Activated CD4-positive, alpha-beta T cell treated with anti-CD3 and anti-CD28 coated beads, Interleukin-2, amount 10 ng/mL, durations not matched to agents 24 days and 14 days (primary cell): ENCODE measurements at regions not wholly inside any gene's neighbourhood (a gene's known extent, or its start where the extent isn't known, plus 50 kb on each side); places are given as distances from the start of the nearest gene placed in this dataset.

Source experiments
- DNase-seq: peaks from one replicate; pipeline ENCODE4 v3.0.0; 2022
- H3K27ac Mint-ChIP-seq: one replicate; pipeline ENCODE4 v1.8.0; 2022; ENCODE audit warnings: mild to moderate bottlenecking, mixed read lengths
- H3K27me3 Mint-ChIP-seq: one replicate; pipeline ENCODE4 v1.8.0; 2022; ENCODE audit warnings: mixed read lengths
- H3K36me3 Mint-ChIP-seq: one replicate; pipeline ENCODE4 v1.8.0; 2022; ENCODE audit warnings: low read depth, mild to moderate bottlenecking, mixed read lengths
- H3K4me1 Mint-ChIP-seq: one replicate; pipeline ENCODE4 v1.8.0; 2021; ENCODE audit warnings: mixed read lengths
- H3K4me3 Mint-ChIP-seq: one replicate; pipeline ENCODE4 v1.8.0; 2022; ENCODE audit warnings: mild to moderate bottlenecking, moderate library complexity, mixed read lengths
- H3K9me3 Mint-ChIP-seq: one replicate; pipeline ENCODE4 v1.8.0; 2021; ENCODE audit warnings: mixed read lengths
- intact Hi-C: fragments of 100-400 bp; cut with micrococcal nuclease; formaldehyde crosslinking; loops from one replicate; pipeline ENCODE4 v1.15.1; 2023

GRCh38 chr7:24405002-24405401 is 121.0 kb downstream of the NPY start:
- Mint-ChIP-seq H3K27ac (no peak overlapping the region), H3K4me1 (peaks cover 2% of the 10 kb centered on the region), H3K4me3 (no peak overlapping the region), H3K27me3 (peaks cover 8% of the 10 kb centered on the region), H3K9me3 (no peaks in the 10 kb centered on the region), H3K36me3 (no peaks in the 10 kb centered on the region)
- no peak for DNase-seq
- intact Hi-C loops = loop anchor here (10.0 kb wide), 1 partner anchor 260 kb away; no protein-coding TSS in a partner anchor

- Mint-ChIP-seq H3K36me3 (no peaks in the 10 kb centered on the region), H3K27ac (no peak overlapping the region), H3K9me3 (no peaks in the 10 kb centered on the region), H3K27me3 (peaks cover 8% of the 10 kb centered on the region), H3K4me1 (peaks cover 2% of the 10 kb centered on the region), H3K4me3 (no peak overlapping the region)
- no peak for DNase-seq
- intact Hi-C loops = loop anchor here (10.0 kb wide), 1 partner anchor 259 kb away; no protein-coding TSS in a partner anchor
These were observed 122.2 kb downstream of the NPY start for GRCh38 chr7:24406053-24406788.

GRCh38 chr7:24406789-24407299 is 122.9 kb downstream of the NPY start:
- Mint-ChIP-seq H3K36me3 (no peaks in the 10 kb centered on the region), H3K27ac (no peak overlapping the region), H3K4me3 (no peak overlapping the region), H3K4me1 (peaks cover 2% of the 10 kb centered on the region), H3K9me3 (peaks cover 3% of the 10 kb centered on the region), H3K27me3 (peaks cover 8% of the 10 kb centered on the region)
- intact Hi-C loops = loop anchor here (10.0 kb wide), 1 partner anchor 258 kb away; no protein-coding TSS in a partner anchor
- DNase-seq = no peak

- H3K27ac Mint-ChIP-seq = no peak overlapping the region
- H3K4me1 Mint-ChIP-seq = peaks cover 2% of the 10 kb centered on the region
- no peak for DNase-seq
- peaks cover 5% of the 10 kb centered on the region for H3K9me3 Mint-ChIP-seq
- no peak overlapping the region for H3K4me3 Mint-ChIP-seq
- peaks cover 8% of the 10 kb centered on the region for H3K27me3 Mint-ChIP-seq
- intact Hi-C loops = loop anchor here (10.0 kb wide), 1 partner anchor 257 kb away; no protein-coding TSS in a partner anchor
- no peaks in the 10 kb centered on the region for H3K36me3 Mint-ChIP-seq
These were observed 124.0 kb downstream of the NPY start for GRCh38 chr7:24407965-24408364.

- intact Hi-C loops = loop anchor here (10.0 kb wide), 1 partner anchor 256 kb away; no protein-coding TSS in a partner anchor
- no peak for DNase-seq
- Mint-ChIP-seq H3K36me3 (no peaks in the 10 kb centered on the region), H3K4me3 (no peak overlapping the region), H3K9me3 (peaks cover 8% of the 10 kb centered on the region), H3K27ac (no peak overlapping the region), H3K27me3 (peaks cover 3% of the 10 kb centered on the region), H3K4me1 (peaks cover 2% of the 10 kb centered on the region)
These were observed 124.9 kb downstream of the NPY start for GRCh38 chr7:24408798-24409430.

GRCh38 chr7:24409431-24410024 is 125.5 kb downstream of the NPY start:
- Mint-ChIP-seq H3K4me3 (no peak overlapping the region), H3K4me1 (peaks cover 2% of the 10 kb centered on the region), H3K36me3 (no peaks in the 10 kb centered on the region), H3K27ac (no peak overlapping the region), H3K27me3 (peaks cover 5% of the 10 kb centered on the region), H3K9me3 (peaks cover 8% of the 10 kb centered on the region)
- no peak for DNase-seq
- intact Hi-C loops = loop anchor here (10.0 kb wide), 1 partner anchor 255 kb away; no protein-coding TSS in a partner anchor

GRCh38 chr7:24411226-24411625 is 127.2 kb downstream of the NPY start:
- intact Hi-C loops = no loop called here
- no peak for DNase-seq
- Mint-ChIP-seq H3K4me3 (no peak overlapping the region), H3K9me3 (peaks cover 8% of the 10 kb centered on the region), H3K27me3 (peaks cover 4% of the 10 kb centered on the region), H3K27ac (no peak overlapping the region), H3K36me3 (no peaks in the 10 kb centered on the region), H3K4me1 (no peaks in the 10 kb centered on the region)

- Mint-ChIP-seq H3K4me1 (no peaks in the 10 kb centered on the region), H3K27me3 (peaks cover 10% of the 10 kb centered on the region), H3K9me3 (peaks cover 4% of the 10 kb centered on the region), H3K4me3 (no peak overlapping the region), H3K27ac (no peak overlapping the region), H3K36me3 (no peaks in the 10 kb centered on the region)
- DNase-seq = no peak
- intact Hi-C loops = no loop called here
These were observed 133.6 kb downstream of the NPY start for GRCh38 chr7:24417526-24418120.

- Mint-ChIP-seq H3K9me3 (no peaks in the 10 kb centered on the region), H3K4me1 (no peaks in the 10 kb centered on the region), H3K36me3 (no peaks in the 10 kb centered on the region), H3K4me3 (no peak overlapping the region), H3K27ac (no peak overlapping the region), H3K27me3 (peaks cover 9% of the 10 kb centered on the region)
- intact Hi-C loops = no loop called here
- DNase-seq = no peak
These were observed 135.1 kb downstream of the NPY start for GRCh38 chr7:24419077-24419476.

GRCh38 chr7:24419511-24419910 is 135.5 kb downstream of the NPY start:
- Mint-ChIP-seq H3K4me1 (no peaks in the 10 kb centered on the region), H3K4me3 (no peak overlapping the region), H3K36me3 (no peaks in the 10 kb centered on the region), H3K9me3 (no peaks in the 10 kb centered on the region), H3K27me3 (peaks cover 8% of the 10 kb centered on the region), H3K27ac (no peak overlapping the region)
- no peak for DNase-seq
- intact Hi-C loops = no loop called here

- H3K36me3 Mint-ChIP-seq = no peaks in the 10 kb centered on the region
- H3K4me1 Mint-ChIP-seq = no peaks in the 10 kb centered on the region
- no peak overlapping the region for H3K4me3 Mint-ChIP-seq
- no peak overlapping the region for H3K27ac Mint-ChIP-seq
- intact Hi-C loops = no loop called here
- no peak for DNase-seq
- H3K27me3 Mint-ChIP-seq = peaks cover 7% of the 10 kb centered on the region
- peaks cover 9% of the 10 kb centered on the region for H3K9me3 Mint-ChIP-seq
These were observed 138.5 kb downstream of the NPY start for GRCh38 chr7:24422441-24423010.

GRCh38 chr7:24425664-24426063 is 141.7 kb downstream of the NPY start:
- H3K27ac Mint-ChIP-seq = no peak overlapping the region
- no peaks in the 10 kb centered on the region for H3K4me1 Mint-ChIP-seq
- no peak for DNase-seq
- H3K4me3 Mint-ChIP-seq = no peak overlapping the region
- intact Hi-C loops = no loop called here
- H3K36me3 Mint-ChIP-seq = no peaks in the 10 kb centered on the region
- peaks cover 5% of the 10 kb centered on the region for H3K27me3 Mint-ChIP-seq
- peaks cover 9% of the 10 kb centered on the region for H3K9me3 Mint-ChIP-seq

- Mint-ChIP-seq H3K36me3 (no peaks in the 10 kb centered on the region), H3K4me1 (no peaks in the 10 kb centered on the region), H3K9me3 (peaks cover 9% of the 10 kb centered on the region), H3K27me3 (peaks cover 5% of the 10 kb centered on the region), H3K4me3 (no peak overlapping the region), H3K27ac (no peak overlapping the region)
- no peak for DNase-seq
- intact Hi-C loops = no loop called here
These were observed 143.1 kb downstream of the NPY start for GRCh38 chr7:24427048-24427447.
